GM19324 (cell line): ENCODE measurements at regions not wholly inside any gene's neighbourhood (a gene's known extent, or its start where the extent isn't known, plus 50 kb on each side); places are given as distances from the start of the nearest gene placed in this dataset.

Source experiments
- ATAC-seq: cut with Tn5 transposase; IDR thresholded peaks from one replicate; pipeline ENCODE4 v1.9.1; 2021; ENCODE audit warnings: mild to moderate bottlenecking, moderate library complexity; ENCODE audit not compliant: unreplicated experiment, low FRiP score

- ATAC-seq, result no peak
Observed at GRCh38 chr9:109937861-109938453, 158.0 kb downstream of the PALM2AKAP2 start.

DNA sequence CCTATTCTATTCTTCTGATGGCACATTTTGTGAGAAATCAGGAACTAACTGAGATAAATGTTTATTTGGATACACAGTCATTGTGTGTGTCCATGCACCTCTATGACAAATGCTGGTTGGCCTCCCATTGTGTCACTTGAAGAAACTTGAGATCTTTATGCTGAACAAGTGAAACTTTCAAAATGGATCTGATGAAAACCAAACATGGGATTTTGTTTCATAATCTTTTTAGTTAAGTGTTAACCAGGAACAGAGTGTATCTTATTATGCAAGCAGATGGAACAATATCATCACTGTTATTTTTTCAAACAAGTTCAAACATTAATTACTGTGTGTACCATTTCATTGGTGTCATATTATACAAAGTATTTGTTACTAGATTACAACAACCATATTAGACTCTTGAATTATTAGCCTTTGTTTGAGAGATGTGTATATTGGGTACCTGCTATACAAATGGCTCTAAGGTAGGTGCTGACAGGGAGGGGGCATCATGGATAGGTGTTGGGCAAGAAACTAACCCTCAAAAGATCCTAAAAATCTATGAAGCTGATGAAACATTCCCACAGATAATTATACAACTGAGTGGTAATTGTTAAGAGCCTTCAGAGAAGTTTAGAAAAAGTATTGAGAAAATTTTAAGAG is 159.8 kb downstream of the PALM2AKAP2 start:
- no peak for ATAC-seq

GRCh38 chr9:109940561-109940960 is 160.6 kb downstream of the PALM2AKAP2 start:
- no peak for ATAC-seq

- ATAC-seq, result no peak
Observed at GRCh38 chr9:109941771-109942170, 161.8 kb downstream of the PALM2AKAP2 start.

- ATAC-seq, result no peak
Observed at GRCh38 chr9:109945573-109945972, 165.6 kb downstream of the PALM2AKAP2 start.

- ATAC-seq, result no peak
Observed at GRCh38 chr9:109948453-109948852, 168.5 kb downstream of the PALM2AKAP2 start.

- no peak for ATAC-seq
Observed at GRCh38 chr9:109950710-109951443, 170.9 kb downstream of the PALM2AKAP2 start.

DNA sequence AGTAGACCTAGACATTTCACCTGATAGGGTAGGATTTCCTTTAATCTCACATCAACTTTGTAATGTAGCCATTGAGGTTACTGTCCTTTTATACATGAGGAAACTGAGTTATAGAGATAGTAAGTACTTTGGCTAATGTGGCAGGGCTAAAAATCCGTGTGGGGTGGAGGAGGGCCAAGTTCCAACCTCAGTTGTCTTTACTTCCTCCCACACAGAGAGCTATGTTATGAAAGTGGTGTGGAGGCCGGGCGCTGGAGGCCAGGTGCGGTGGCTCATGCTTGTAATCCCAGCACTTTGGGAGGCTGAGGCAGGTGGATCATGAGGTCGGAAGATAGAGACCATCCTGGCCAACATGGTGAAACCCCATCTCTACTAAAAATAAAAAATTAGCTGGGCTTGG is 173.3 kb downstream of the PALM2AKAP2 start:
- ATAC-seq, result no peak

DNA sequence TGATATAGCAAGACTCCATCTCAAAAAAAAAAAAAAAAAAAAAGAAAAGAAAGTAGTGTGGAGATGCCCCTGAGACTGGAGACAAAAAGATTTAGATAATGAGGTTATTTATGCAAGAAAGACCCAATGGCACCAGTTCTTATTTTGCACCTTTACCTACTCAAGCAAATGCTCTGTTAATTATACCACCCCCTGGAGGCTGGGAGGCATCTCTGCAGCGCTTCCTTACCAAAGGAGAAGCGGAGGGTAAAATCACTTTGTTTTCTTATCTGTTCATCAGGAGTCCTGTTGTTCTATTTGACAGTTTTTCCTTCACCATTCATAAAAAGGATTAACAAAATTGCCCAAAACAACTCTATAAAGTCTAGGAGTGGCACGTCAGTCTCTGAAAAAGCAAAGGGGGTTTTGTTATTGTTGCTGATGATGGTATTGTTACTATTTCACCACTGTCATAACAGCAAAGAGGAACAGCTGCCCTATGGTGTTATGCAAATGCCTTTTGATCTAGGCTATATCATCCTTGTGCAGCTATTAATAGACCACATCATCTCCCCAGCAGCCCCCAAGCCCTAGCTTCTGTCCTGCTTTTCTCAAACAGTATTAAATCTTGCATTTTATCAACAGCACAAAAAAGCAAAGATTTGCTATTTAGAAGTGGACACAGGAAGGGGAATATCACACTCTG is 174.0 kb downstream of the PALM2AKAP2 start:
- ATAC-seq, result no peak

GRCh38 chr9:109956717-109957440 is 176.9 kb downstream of the PALM2AKAP2 start:
- no peak for ATAC-seq

GRCh38 chr9:109959679-109960078 is 179.7 kb downstream of the PALM2AKAP2 start:
- no peak for ATAC-seq

DNA sequence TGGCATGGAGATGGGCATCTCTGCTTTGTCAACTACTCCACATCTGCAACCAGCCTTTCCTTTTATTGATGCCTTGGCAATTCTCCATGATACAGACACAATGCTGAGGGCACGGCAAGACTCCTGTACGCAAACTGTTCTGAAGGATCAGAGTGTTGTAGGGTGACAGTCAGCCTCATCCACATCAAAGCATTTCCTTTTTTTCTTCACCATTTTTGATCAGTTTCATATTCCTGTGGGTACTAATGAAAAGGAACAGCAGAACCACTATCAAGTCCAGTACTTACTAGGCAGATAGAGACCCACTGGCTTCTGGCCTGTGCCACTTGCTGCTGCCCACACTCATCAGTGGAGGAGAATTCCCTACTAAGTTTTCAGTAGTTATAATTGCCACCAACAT is 181.6 kb downstream of the PALM2AKAP2 start:
- no peak for ATAC-seq

DNA sequence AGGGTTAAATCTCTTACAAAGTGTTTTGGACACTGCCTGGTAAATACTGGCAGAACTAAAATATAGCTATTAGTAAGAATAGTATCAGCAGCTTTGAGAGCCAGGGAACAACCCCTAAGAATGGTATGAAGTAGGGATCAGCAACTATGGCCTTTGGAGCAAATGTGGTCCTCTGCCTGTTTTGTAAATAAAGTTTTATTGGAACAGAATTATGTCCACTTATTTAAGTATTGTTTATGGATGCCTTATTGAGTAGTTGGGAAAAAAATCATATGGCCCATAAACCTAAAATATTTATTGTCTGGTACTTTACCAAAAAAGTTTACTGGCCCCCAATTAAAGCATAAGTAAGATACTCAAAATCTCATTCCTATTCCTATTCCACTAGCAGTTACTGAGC is 182.2 kb downstream of the PALM2AKAP2 start:
- no peak for ATAC-seq

DNA sequence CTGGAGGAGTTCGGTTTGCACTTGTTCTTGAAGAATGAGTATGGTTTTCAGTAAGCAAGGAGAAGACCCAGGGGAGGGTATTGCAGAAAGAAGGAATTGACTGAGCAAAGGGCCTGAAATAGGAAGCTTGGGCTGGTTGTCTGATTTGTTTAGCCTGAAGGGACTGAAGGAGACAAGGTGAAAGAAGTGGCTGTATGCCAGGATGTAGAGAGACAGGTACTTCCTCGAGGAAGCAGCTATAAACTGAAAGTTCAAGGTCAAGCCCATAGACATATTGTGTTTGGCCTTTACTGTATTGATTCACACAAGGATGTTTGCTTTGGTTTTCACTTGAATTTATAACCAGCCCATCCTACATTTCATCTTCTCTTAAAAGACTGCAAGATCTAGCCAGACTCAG is 183.1 kb downstream of the PALM2AKAP2 start:
- ATAC-seq, result no peak

GRCh38 chr9:109966643-109967368 is 186.8 kb downstream of the PALM2AKAP2 start:
- ATAC-seq, result peak; percentile 34

GRCh38 chr9:109967651-109968642 is 187.9 kb downstream of the PALM2AKAP2 start:
- no peak for ATAC-seq

- ATAC-seq, result no peak
Observed at GRCh38 chr9:109969011-109969410, 189.0 kb downstream of the PALM2AKAP2 start.

GRCh38 chr9:109969573-109970237 is 189.7 kb downstream of the PALM2AKAP2 start:
- no peak for ATAC-seq
